NCI-H1417 (cell line): ENCODE measurements at regions not wholly inside any gene's neighbourhood (a gene's known extent, or its start where the extent isn't known, plus 50 kb on each side); places are given as distances from the start of the nearest gene placed in this dataset.

Source experiments
- DNase-seq, 3 experiments: peaks; one replicate each; lab custom pipeline; 2025; lab: John Stamatoyannopoulos, UW

- no peak for DNase-seq
These were observed 123.6 kb upstream of the MSX1 start for GRCh38 chr4:4735870-4736269.

DNA sequence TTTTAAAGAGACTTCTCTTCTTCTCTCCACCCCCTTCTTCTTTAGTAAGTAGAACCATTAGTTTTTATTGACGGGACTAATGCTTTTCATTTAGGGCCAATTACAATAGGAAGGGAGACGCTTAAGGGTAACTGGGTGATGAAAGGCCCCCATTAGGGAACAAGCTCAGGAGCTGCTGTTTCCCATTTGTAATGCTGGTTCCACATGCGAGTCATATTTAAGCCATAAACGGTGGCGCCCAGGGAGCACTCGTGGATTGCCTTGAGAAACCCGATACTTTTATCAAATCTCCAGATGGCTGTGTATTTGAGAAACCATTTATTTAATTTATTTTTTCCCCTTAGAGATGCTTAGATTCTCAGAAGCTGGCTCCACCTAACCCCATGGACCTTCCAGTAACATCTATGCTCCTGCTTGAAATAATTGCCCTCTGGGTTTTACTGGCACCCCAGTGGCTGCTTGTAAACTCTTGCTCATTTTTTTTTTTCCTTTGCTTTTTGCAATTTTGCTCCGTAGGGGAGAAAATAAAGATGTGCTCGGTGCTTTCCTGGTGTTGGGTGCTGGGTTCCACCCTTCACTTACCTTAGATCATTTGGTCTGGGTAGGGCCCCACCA lies 124.2 kb upstream of the MSX1 start:
- peak; percentile 6 to 30 (median 13) for DNase-seq

DNA sequence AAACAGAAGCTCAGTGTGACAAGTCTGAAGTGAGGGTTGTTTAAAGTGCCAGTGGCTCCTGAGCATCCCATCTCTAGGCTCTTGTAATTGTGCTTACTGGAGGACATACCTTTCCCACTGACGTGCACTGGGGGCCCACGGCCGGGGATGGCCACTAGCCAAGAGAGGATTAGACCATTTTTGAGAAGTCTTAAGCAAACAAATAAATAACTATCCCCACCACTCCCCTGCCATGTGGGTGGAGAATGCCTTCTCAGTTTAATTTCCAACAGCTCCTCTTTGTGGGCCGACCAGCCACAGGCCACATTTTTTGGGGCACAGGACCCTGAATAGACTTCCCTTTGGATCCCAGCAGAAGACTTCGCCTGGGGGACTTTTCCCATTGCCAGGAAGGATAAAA lies 125.0 kb upstream of the MSX1 start:
- DNase-seq = no peak

DNA sequence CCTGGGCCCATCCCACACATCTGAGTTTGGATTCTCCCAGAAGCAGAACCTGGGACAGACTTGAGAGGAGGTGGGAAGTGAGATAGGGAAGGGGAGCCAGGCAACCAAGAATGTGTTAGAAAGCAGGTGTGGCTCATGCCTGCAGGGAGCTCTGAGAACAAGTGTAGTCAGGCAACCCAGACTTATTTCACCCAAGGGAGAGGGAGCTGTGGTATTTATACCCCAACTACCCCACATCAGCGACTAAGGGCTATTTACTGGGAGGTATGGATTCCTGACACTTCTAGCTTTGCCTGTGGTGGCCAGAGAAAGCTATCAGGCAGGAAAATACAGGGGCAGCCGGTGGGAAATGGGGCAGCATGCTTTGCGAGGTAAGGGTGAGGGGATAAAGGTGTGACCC lies 125.8 kb upstream of the MSX1 start:
- DNase-seq = no peak

DNA sequence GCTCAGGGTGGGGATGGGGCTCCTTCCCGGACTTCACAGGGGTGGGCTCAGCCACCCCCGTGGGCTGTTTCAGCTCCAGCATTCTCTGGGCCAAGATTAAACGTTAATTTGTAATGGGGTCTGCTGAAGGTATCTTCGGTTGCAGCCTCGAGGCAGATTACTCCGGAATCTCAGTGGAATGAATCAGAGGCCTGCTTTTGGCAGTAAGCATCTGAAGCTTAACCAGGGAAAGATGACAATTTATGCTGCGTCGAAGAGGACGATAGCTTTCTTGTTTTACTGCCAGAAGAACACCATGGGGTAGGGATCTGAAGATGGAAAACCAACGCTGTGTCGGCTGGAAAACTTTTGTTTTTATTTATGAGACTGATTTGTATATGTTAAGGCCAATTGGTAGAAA lies 129.2 kb upstream of the MSX1 start:
- no peak for DNase-seq

DNA sequence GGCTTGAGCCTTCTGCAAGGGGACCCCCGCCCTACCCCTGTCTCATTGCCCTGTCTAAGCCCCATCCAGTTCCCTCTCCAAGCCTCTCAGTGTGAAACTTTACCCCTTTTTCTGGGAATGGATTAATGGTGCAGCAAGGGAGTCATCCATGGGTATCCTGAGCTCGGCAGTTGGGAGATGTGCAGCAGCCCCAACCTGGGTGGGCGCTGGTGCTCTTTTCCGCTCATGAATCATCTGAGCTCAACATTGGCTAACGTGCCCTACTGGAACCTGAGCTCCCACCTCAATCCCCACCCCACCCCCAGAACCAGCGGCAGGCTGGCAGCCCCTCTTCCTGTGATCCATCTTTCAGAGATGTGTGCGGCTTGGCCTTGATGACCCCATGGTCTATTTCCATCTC lies 130.3 kb upstream of the MSX1 start:
- no peak for DNase-seq

- no peak for DNase-seq
These were observed 131.9 kb upstream of the MSX1 start for GRCh38 chr4:4727536-4727935.

GRCh38 chr4:4726051-4726450 lies 133.4 kb upstream of the MSX1 start:
- DNase-seq = no peak

DNA sequence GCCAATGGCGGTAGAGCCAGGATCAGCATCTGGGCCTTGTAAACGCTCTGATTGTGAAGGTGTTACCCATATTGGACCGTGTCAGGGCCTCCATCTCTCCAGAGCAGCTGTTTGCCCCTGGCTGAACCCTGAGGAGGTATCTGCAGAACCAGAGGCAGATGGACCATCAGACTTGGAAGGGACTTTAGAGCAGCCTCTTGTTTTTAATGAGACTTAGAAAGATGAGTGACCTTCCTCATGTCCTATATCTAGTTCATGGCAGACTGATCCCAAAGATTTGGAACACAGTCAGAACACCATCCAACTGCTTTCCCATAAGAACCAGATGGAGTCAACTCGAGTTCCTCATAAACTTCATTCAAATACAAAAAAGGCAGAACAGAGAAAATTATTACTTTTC lies 135.1 kb upstream of the MSX1 start:
- DNase-seq = no peak

DNA sequence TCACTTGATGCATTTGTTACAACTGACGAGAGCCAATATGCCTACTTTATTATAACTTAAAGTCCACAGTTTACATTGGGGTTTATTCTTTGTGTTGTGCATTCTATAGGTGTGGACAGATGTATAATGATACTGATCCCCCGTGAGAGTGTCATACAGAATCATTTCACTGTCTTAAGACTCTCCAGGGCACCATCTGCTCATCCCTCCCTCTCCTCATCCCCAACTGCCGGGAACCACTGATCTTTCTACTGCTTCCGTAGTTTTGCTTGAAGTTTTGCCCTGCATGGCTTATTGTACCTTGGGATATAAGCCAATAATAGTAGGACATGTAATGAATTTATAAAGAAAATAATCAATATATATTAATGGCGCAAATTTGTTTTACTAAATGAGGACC lies 137.8 kb upstream of the MSX1 start:
- no peak for DNase-seq

DNA sequence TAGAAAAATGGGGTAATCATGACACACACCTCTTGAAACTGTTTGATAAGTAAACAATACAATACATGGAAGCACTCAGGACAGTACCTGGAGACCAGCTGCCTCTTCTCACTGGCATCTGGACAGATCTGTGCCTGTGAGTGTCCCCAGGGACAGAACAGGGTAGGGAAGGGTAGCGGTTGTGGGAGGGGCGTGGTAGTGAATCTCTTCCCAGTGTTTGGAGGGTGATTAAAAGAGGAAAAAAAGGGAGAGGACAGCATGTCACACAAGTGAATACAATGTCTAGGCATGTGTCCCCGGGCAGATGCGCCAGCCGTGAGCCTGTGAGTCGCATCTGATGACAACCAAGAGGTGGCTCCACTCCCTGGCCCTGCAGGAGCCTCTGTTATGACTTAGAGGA lies 138.8 kb upstream of the MSX1 start:
- peak in 2 of 3 experiments; percentile 61 to 96 for DNase-seq

DNA sequence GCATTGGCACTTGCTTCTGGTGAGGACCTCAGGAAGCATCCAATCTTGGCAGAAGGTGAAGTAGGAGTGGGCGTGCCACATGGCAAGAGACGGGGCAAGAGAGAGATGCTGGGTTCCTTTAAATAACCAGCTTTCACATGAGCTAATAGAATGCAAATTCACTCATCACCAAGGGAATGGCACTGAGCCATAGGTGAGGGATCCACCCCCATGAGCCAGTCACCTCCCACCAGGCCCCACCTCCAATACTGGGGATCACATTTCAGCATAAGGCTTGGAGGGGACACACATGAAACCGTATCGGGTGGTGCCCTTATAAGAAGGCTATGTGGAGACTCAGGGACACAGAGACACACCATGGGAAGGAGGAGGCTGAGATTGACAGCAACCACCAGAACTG lies 140.0 kb upstream of the MSX1 start:
- no peak for DNase-seq

GRCh38 chr4:4717692-4718091 lies 141.8 kb upstream of the MSX1 start:
- DNase-seq = no peak

DNA sequence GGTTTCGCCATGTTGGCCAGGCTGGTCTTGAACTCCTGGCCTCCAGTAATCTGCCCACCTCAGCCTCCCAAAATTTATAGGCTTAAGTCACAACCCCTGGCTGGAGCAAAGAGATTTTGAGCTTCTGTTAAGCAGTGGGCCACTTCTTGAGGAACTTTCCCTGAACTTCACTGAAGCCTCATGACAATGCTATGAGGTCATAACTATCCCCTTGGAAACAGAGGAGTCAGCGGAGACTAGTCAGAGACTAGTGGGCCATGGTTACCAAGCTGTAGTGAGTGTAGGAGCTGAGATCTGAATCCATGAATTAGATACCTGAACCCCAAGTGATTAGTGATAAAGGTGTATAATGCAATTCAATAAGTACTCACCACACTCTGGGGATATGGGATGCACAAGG lies 145.1 kb upstream of the MSX1 start:
- DNase-seq = no peak

DNA sequence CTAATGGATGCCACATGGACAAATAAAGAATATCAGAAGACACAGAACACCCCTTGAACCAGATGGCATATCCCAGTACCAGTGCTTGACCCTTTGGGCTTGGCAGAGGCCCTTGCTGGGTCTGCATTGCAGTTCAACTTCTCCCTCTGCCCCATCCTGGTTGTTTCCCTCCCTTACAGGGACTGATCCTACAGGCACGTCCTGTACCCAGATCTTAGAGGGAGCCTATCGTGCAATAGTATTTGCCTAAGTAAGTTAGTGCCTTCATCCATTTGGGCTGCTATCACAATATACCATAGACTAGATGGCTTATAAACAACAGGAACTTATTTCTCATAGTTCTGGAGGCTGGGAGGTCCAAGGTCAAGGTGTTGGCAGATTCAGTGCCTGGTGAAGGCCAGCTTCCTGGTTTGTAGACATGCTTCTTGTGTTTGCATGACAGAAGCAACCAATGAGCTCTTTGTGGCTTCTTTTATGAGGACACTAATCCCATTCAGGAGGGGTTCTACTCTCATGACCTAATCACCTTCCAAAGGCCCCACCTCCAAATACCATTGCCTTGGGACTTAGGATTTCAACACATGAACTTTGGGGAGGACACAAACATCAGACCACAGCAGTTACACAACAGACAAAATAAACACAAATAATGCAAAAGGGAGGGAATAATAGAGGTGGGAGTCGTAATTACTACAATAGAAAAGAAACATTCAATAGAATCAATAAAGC lies 146.5 kb upstream of the MSX1 start:
- no peak for DNase-seq

DNA sequence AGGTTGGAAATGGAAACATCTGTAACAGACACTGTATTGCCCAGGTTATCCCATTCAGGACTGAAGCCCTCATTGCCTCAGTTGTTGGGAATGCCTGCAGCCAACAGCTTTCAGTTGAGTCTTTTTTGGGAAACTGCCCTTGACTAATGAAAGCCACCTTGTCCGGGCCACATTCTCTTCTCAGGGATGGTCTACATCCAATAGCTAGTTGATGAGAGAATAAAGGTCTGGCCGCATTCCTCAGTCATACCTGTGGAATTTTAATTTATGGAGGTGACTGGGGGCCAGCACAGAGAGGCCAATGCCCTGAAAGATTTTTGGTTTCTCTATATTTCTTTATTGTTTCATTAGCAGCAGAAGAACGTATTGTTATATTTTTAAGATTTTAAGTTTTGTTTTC lies 147.6 kb upstream of the MSX1 start:
- DNase-seq = no peak

- no peak for DNase-seq
These were observed 149.7 kb upstream of the MSX1 start for GRCh38 chr4:4709736-4710135.

DNA sequence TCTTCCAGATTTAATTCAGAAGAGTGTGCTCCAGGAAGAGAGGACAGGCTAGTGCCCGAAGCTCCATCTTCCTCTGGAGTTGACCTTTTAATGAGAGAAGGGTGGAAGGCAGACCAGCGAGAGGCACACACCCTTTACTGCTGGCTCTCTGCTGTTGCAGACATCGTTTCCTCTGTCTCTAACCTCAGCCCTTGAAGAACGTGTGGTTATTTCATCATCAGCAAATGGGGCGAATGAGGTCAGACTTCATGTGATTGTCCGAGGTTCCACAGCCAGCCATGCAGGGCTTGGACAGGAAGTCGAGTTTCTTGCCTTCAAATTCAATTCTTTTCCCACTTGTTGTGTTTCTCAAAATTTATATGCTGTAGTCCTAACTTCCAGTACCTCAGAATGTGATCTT lies 155.2 kb upstream of the MSX1 start:
- DNase-seq = no peak

GRCh38 chr4:4697584-4697983 lies 155.7 kb upstream of the STX18 start:
- no peak for DNase-seq

DNA sequence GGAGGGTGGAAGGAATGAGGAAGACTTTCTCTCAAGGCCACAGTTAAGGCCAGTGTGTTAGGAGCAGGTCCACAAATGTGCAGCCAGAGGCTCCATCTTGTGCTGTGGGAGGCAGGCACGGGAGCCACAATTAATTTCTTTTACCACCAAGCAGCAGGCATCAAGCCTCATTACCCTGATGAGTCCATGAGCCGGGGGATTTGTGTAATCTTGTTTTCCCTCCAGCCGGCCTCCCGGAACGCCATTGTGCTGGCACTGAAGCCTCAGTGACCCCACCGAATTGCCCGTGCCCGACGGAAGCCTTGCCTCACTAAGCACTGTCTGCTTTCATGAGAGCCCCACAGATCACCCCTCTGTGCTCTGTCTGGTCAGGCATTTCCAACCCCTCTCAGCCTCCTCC lies 154.7 kb upstream of the STX18 start:
- DNase-seq = no peak

GRCh38 chr4:4695497-4695896 lies 153.6 kb upstream of the STX18 start:
- no peak for DNase-seq

- DNase-seq = no peak
These were observed 153.0 kb upstream of the STX18 start for GRCh38 chr4:4694827-4695226.

- peak in 2 of 3 experiments; percentile 8 to 63 for DNase-seq
These were observed 152.5 kb upstream of the STX18 start for GRCh38 chr4:4694296-4694772.

GRCh38 chr4:4693755-4694295 lies 152.0 kb upstream of the STX18 start:
- DNase-seq = no peak
